Kidney (tissue), 13 donors: ENCODE measurements at regions not wholly inside any gene's neighbourhood (a gene's known extent, or its start where the extent isn't known, plus 50 kb on each side); places are given as distances from the start of the nearest gene placed in this dataset.

Experiments
- DNase-seq, 5 donors: peaks; one replicate each; pipeline ENCODE4 v3.0.0-alpha.2; 2013 to 2020
- FAIRE-seq: peaks from 2 replicates; lab custom pipeline; 2012; peaks lifted over from hg19 to GRCh38; lab: Jason Lieb, UNC
- H3K27ac ChIP-seq, 2 donors: one replicate each; pipeline ENCODE4 v1.7.0; 2013; ENCODE audit warnings: low read depth in 2 of 2, low read length in 2 of 2, inconsistent platforms in 1 of 2
- H3K27me3 ChIP-seq: one replicate; pipeline ENCODE4 v1.7.1; 2013; ENCODE audit warnings: low read length, inconsistent platforms; ENCODE audit not compliant: control insufficient read depth, insufficient read depth
- H3K36me3 ChIP-seq, 3 donors: one replicate each; pipeline versions ENCODE4 v1.7.0 to v1.7.1; 2013; ENCODE audit warnings: low read length in 3 of 3, control low read depth in 1 of 3, inconsistent platforms in 1 of 3; ENCODE audit not compliant: insufficient read depth in 3 of 3, control insufficient read depth in 2 of 3
- H3K4me1 ChIP-seq, 3 donors: one replicate each; pipeline versions ENCODE4 v1.7.0 to v1.7.1; 2013; ENCODE audit warnings: low read length in 3 of 3, inconsistent platforms in 1 of 3, low read depth in 1 of 3; ENCODE audit not compliant: control insufficient read depth in 2 of 3, insufficient read depth in 2 of 3
- H3K4me3 ChIP-seq, 3 donors: one replicate each; pipeline versions ENCODE4 v1.7.0 to v1.8.1; 2013; ENCODE audit warnings: low read length in 3 of 3, control low read depth in 1 of 3, inconsistent platforms in 1 of 3
- H3K9ac ChIP-seq, 3 donors: one replicate each; pipeline versions ENCODE4 v1.7.0 to v1.7.1; 2013; ENCODE audit warnings: low read length in 3 of 3, control low read depth in 1 of 3, inconsistent platforms in 1 of 3
- H3K9me3 ChIP-seq, 3 donors: one replicate each; pipeline versions ENCODE4 v1.7.0 to v1.7.1; 2013; ENCODE audit warnings: low read length in 3 of 3, control low read depth in 1 of 3, inconsistent platforms in 1 of 3; ENCODE audit not compliant: control insufficient read depth in 2 of 3, insufficient read depth in 1 of 3
- CTCF ChIP-seq: IDR thresholded peaks from 3 replicates; pipeline ENCODE4 v1.5.1; 2012; ENCODE audit warnings: mild to moderate bottlenecking, moderate library complexity, borderline replicate concordance; ENCODE audit not compliant: insufficient read depth; ENCODE audit errors: extremely low read depth
- intact Hi-C: fragments of 100-400 bp; cut with DNase I; formaldehyde crosslinking; loops from one replicate; pipeline ENCODE4 v1.11.1; 2022
- donor health status: control.
- donor health status: control.
- donor health status: control.
- donor health status: control.
- donor health status: control.
- donor health status: DM: yes; HTN: yes; CAD: no.
- donor health status: Normal renal cell carcinoma (clear cell type).

- FAIRE-seq (no peak), DNase-seq (no peak)
- no peak overlapping the region for H3K27ac ChIP-seq
- H3K36me3 ChIP-seq, result no peaks in the 10 kb centered on the region
- H3K27me3 ChIP-seq, result no peaks in the 10 kb centered on the region
- intact Hi-C loops, result no loop called here
- H3K4me3 ChIP-seq, result no peak overlapping the region
- no peak for TF ChIP-seq CTCF
- no peaks in the 10 kb centered on the region for H3K9me3 ChIP-seq
- no peaks in the 10 kb centered on the region for H3K4me1 ChIP-seq
- H3K9ac ChIP-seq, result no peak overlapping the region
These were observed 57.9 kb upstream of the CHCHD3 start for GRCh38 chr7:133139801-133140200.

GRCh38 chr7:133140994-133141595, 59.2 kb upstream of the CHCHD3 start:
- Histone ChIP-seq H3K4me3 (no peak overlapping the region), H3K27ac (no peak overlapping the region), H3K9ac (no peak overlapping the region), H3K36me3 (no peaks in the 10 kb centered on the region), H3K27me3 (no peaks in the 10 kb centered on the region), H3K4me1 (no peaks in the 10 kb centered on the region), H3K9me3 (no peaks in the 10 kb centered on the region)
- DNase-seq (no peak), FAIRE-seq (no peak)
- no peak for TF ChIP-seq CTCF
- intact Hi-C loops, result no loop called here

GRCh38 chr7:133150760-133151159, 68.9 kb upstream of the CHCHD3 start:
- FAIRE-seq (no peak), DNase-seq (no peak)
- intact Hi-C loops, result no loop called here
- Histone ChIP-seq H3K27ac (no peak overlapping the region), H3K9me3 (peaks cover 0 to 3% (median 0%) of the 10 kb centered on the region in 3 donors), H3K4me1 (no peaks in the 10 kb centered on the region), H3K9ac (no peak overlapping the region), H3K27me3 (no peaks in the 10 kb centered on the region), H3K4me3 (no peak overlapping the region), H3K36me3 (no peaks in the 10 kb centered on the region)
- TF ChIP-seq CTCF, result no peak

- FAIRE-seq (no peak), DNase-seq (no peak)
- Histone ChIP-seq H3K27me3 (no peaks in the 10 kb centered on the region), H3K4me3 (no peak overlapping the region), H3K9ac (no peak overlapping the region), H3K36me3 (no peaks in the 10 kb centered on the region), H3K4me1 (no peaks in the 10 kb centered on the region), H3K27ac (no peak overlapping the region), H3K9me3 (no peaks in the 10 kb centered on the region)
- TF ChIP-seq CTCF, result no peak
- intact Hi-C loops, result no loop called here
These were observed 71.0 kb upstream of the CHCHD3 start for GRCh38 chr7:133152875-133153274.
